ENCODE measurements at regions not wholly inside any gene's neighbourhood (a gene's known extent, or its start where the extent isn't known, plus 50 kb on each side); places are given as distances from the start of the nearest gene placed in this dataset.
"Not testable (repeated sequence)": the region's sequence is repeated elsewhere in the genome, so short reads cannot be mapped to it uniquely, and the experiment has no call there.

DNA sequence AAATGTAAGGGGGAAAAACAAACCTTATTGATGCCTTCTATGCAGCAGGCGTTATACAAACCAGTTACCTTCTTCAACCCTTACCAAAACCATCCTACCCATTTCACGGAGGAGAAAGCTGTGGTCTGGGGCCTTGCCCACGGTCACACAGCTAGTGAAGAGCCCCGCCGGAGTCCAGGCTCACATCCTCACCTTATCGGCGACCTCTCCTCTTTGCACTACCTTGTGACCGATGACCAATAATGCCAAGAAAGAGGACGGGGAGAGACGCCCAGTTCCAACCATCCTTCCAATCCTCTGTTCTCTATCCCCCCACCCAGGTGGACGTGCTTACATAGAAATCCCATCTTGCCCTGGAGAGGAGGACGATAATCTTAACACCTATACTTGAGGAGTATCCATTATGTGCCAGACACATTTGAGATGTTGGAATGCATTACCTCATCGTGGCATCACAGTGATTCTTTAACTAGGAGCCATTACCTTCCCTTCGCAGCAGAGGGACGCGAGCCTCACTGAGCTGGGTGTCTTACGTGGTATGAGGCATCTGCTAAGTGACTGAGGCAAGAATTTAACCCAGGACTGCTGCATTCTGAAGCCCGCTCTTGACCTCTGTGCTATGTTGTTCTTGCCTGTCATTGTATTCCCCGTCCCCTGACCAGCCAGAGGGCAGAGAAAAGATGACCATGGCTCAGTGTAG, 253.7 kb upstream of the B3GAT1 start:
- DNase-seq (ENCODE audit: low read depth in 2 of 2), result no peak

DNA sequence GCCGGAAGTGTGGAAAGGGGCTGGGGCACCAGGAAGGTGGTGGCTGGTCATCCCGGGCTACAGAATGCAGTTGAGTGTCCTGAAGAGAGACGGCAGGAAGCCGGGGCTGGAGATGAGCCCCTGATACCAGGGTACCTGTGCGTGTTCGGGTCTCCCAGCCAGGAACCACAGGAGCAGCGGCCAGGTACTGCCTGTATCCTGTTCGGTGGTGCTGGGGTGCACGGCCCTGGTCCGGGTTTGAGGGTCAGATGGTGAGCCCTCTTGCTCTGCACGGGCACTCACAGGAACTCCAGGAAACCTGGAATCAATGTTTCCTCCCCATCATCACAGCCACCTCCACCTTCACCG, 253.1 kb upstream of the B3GAT1 start:
- no peak for DNase-seq (ENCODE audit: low read depth in 2 of 2)

DNA sequence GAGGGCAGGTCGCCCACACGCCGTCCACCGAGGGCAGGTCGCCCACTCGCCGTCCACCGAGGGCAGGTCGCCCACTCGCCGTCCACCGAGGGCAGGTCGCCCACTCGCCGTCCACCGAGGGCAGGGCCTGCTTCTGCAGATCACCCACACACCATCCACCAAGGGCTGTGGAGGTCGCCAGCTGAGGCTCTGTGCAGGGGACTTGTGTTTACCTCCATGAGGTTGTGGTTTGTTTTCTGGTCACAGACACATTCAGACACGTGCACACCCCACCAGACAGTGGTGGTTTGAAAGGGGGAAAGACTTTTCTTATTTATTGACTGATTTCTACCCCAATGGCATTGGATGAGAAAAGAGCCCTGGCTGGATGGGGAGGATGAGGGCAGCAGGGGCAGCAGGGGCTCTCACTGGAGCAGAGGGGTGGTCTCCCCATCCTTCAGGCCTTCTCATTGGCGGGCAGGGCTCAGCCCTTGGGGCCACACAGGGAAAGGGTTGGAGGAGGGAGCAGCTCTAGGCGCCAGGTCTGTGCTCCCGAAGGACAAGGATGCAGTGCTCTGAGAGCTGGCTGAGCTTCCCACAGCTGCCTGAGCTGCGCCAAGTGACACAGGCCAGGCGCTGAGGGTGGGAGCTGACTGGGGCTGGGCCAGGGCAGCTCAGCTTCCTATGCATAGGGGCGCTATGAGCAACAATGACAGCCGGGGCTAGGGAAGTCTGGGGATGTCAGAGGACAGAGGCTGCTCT, 252.6 kb upstream of the B3GAT1 start:
- DNase-seq (ENCODE audit: low read depth in 2 of 2), result no peak

DNA sequence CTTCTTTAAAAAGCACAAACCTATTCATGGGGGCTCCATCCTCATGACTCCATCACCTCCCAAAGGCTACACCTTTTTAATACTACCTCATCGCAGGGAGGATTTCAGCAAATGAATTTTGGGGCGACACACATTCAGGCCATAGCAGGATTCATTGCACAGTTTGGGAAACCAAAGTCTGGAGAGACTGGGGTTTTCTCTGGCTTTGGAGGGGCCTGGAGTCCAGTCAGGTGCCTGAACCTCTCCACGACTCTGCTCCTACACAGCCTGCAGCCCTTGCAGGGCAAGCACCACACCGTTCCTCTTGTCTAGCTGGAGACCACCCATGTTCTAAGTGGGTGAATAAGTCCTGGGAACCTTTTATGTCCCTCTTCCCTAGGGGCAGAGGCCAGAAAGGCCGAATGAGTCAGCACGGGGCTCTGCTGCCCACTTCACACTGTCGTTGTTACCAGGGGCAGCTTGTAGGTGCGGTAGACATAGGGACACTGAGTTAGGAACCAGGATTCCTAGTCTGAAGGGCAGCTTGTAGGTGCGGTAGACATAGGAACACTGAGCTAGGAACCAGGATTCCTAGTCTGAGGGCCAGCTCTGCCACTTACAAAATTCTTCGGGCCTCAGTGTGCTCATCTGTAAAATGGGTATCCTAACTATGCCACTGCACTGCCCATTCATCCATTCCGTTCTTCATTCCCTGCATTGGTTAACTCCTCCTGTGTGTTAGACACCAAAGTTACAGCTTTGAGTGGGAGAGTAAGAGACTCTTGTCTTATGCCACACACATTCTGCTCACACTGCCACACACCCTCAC, 251.7 kb upstream of the B3GAT1 start:
- DNase-seq (ENCODE audit: low read depth in 2 of 2), result no peak

DNA sequence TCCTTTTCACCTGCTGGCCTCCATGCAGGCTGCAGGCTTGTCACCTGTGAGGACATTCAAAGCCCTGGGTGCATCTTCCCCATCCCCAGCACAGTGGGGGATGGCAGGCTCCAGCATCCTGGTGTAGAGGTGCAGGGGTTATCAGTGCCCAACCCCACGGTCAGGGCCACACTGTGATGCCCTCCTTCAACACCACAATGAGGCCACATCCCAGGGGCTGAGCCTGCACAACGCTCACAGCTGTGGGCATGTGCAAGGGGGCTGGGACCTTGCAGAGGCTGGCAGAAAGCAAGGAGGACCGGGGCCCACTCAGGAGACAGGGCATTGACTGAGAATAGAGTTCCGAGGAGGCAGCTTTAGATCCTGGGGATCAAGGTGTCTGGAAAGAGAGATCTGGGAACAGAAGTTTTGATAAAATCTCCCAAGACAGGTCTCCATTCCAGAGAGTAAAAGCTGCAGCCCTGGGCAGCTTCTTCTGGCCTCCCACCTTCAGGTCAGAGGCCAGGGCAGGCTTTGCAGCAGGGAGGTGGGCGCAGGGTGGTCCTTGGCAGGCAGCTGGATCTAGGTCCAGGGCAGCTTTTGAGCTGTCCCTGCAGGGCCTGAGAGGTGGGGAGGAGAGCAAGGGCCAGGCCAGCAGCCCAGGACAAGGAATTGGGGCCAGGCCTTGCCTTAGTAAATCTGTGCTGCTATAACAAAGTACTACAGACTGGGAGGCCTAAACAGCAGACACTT, 250.8 kb upstream of the B3GAT1 start:
- no peak for DNase-seq (ENCODE audit: low read depth in 2 of 2)

DNA sequence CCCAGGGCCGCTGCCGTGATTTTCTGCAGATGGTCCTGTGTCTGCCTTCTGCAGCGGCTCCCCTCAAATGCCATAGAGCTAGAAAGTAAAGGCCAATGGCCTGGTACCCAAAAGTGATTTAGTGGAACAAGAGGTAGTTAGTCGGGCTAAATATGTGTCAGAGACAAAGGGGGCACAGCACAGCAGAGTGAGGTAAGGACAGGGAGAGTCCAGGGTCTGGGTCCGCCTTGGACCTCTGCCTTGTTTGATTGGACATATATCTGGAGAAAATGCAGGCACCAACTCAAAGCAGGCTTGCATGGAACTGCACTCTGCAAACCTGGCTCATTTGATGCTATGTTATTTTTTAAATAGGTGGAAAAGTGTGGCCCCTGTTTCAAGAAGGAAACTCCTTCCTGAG, 249.6 kb upstream of the B3GAT1 start:
- no peak for DNase-seq (ENCODE audit: low read depth in 2 of 2)

DNA sequence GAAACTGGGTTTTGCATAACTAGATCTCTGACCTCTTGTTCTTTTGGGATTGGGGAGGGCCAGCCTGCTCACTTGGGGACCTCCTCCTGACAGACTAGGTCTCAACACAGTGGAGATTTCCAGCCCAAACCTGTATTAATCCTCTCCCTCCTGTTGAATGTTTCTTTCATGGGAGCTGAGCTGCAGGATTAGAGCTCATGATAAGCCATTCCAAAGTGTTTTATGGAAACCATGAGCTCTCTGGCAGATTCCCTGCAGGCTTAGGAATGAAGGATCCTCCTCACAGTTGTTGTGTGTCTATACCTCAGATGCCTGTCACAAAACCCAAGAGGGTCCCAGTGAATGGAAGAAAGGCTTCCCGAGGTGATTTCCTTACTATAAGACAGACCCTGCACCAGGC, 248.4 kb upstream of the B3GAT1 start:
- DNase-seq (ENCODE audit: low read depth in 2 of 2), result no peak

DNA sequence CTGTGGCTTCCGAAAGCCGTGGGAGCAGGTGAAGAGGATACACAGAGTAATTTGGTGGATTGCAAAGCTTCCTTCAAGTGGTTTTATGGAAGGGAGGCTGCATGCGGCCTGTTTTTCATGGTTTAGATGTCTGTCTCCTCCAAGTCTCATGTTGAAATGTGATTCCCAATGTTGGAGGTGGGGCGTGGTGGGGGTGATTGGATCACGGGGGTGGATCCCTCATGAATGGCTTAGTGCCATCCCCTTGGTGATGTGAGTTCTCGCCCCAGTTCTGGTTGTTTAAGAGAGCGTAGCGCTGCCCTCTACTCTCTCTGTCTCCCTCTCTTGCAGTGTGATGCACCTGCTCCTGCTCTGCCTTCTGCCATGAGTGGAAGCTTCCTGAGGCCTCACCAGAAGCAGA, 247.8 kb upstream of the B3GAT1 start:
- DNase-seq (ENCODE audit: low read depth in 2 of 2), result no peak

DNA sequence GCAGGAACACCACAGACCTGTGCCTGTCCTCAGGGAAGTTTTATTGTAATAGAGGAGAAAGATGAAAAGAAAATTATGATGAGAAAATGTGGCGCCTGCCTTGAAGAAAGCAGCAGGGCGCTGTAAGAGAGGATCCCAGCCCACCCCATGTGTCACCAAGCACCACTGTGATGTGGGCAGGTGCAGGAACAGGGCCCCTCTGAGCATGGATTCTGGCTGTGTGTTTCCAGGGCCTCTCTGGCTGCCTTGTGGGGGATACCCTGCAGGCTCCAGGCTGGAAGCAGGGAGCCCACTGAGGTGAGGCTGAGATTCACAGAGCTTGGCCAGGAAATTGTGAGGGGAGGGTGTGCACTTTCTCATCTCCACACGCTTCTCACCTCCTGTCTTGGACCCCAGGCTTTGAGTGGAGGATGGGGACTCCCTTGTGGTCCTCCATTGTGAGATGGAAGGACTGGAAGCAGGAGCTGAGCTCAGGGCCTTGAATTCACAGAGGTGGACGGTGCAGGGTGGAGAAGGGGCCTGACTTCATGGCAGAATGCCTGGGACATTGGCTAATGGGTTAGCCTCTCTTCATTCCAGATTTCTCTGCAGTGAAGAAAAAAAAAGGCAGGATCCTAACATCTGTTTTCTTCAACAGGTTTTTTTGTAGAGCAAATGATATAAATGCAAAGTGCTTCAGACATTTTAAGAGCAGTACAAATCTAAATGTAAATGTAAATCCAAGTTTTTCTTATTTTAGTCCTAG, 246.6 kb upstream of the B3GAT1 start:
- no peak for DNase-seq (ENCODE audit: low read depth in 2 of 2)

DNA sequence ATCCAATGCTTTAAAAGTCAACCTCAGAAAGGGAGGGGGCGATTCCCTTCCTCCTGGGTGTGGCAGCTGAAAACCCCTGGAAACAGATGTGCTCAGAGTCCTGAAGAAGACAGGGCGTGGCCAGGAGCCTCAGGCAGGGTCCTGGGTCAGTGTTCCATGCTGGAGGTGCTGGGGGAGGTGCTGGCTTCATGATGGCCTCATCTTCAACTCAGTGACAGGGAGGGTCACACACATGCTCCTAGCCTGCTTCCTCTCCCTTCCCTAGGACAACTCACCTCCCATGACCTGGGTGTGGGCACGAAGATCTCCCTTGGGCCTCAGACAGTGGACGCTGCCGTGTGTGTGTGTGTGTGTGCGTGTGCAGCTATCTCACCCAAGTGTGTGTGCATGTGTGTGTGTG, 245.6 kb upstream of the B3GAT1 start:
- no peak for DNase-seq (ENCODE audit: low read depth in 2 of 2)

DNA sequence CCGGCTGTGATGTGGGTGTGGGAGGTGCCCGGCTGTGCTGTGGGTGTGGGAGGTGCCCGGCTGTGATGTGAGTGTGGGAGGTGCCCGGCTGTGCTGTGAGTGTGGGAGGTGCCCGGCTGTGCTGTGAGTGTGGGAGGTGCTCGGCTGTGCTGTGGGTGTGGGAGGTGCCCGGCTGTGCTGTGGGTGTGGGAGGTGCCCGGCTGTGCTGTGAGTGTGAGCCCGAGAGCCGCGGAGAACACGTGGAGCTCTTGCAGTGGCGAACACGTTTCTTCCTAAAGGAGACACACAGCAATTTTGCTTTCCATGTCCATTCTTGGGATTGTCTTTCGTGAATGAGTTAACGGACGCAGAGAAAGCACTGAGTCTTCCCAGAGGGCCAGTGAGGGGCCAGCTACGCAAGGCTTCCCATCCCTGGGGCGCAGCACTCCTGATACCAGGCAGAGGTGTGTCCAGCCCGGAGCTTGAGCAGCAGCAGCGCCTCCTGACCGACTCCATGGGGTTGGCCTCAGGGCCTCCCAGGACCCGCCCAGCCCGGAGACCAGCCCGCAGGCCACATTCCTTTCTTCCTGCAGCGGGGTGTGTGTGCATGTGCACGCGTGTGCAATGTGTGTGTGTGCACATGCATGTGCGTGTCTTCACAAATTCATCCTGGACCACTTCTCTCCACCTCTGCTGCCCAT, 245.0 kb upstream of the B3GAT1 start:
- DNase-seq (ENCODE audit: low read depth in 2 of 2), result no peak

DNA sequence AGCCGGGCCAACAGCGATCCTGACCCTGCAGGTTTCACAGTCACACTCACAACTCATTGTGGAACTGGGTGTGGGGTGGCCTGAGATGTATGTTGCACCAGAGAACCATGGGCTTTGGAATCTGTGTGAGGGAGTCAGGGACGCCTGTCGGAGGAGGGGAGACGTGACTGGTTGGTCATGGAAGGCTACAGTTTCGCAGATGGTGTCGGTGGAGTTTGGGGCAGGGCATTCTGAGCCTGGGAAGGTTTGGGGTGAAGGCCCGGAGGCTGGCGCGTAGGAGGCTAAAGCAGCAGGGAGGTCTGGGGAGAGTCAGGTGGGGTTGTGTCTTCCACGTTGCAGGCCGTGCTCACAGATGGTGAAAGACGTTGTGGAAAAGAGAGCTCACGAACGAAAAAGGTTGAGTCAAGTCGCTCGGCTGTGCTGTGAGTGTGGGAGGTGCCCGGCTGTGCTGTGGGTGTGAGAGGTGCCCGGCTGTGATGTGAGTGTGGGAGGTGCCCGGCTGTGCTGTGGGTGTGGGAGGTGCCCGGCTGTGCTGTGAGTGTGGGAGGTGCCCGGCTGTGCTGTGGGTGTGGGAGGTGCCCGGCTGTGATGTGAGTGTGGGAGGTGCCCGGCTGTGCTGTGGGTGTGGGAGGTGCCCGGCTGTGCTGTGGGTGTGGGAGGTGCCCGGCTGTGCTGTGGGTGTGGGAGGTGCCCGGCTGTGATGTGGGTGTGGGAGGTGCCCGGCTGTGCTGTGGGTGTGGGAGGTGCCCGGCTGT, 244.2 kb upstream of the B3GAT1 start:
- DNase-seq (ENCODE audit: low read depth in 2 of 2), result not testable (repeated sequence)

DNA sequence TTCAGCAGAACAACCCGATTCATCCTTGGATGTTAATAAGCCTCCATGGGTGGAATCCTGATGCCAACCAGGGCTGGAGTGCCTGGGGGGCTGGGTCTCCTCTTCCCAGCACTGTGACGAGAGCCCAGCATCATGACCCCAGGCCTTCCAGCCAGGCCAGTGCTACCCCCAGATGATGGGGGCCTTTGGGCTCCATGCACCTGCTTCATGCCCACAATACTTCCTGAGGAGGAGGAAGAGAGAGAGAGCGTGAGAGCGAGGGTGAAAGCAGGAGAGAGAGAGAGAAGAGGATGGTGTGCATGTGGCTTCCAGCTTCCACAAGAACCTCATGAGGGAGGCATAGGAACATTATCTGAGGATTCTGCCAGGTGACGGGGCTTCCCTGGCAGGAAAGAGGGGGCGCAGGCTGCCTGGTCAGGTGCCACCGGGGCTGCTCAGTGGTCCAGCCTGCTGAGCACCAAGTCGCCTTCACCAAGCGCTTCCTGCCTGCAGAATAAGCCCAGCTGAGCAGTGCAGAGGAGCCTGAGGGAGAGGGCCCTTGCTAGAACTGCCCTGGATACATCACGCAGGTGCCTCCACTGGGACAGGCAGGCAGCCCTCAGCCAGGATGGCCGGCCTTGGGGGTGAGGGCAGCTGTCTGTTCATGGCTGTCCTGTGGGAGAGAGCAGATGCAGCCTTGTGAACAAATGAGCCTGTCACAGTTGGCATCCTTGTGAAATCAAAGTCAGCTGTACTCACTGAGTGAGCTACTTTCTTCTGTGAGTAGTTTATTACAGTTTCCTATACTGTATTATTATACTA, 243.3 kb upstream of the B3GAT1 start:
- no peak for DNase-seq (ENCODE audit: low read depth in 2 of 2)

DNA sequence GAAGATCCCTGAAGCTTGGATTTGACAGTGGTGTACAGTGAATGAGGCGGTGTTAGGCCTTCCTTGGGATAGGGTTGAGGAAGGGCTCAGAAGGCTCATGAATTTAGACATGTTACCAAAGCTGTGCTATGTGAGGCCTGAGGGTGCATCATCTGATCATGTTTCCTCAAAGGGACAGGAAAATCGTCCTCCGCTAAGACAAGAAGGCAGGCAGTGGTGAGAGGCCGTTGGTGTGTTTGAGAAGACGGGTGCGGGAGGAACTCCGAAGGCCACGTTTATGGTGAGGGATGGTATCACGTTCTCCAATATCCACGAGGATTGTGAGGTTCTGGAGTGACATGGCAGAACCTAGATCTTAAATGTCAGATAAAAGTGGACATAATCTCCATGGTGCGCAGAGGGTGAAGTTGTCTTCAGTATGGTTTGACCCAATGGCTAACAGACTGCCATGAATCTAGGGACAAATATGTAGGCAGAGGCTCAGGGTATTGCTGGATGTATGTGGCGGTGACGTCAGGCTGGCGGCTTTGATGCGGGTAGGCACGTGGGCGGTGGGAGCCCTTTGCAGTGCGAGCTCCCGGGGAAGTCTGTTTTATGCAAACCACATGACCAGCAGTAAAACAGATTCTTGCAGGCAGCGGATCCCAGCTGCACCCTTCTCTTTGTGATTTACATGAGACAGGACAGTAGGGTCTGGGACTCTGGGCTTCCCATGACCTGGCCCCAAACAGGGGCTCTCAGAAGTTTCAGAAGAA, 242.3 kb upstream of the B3GAT1 start:
- DNase-seq (ENCODE audit: low read depth in 2 of 2), result no peak

DNA sequence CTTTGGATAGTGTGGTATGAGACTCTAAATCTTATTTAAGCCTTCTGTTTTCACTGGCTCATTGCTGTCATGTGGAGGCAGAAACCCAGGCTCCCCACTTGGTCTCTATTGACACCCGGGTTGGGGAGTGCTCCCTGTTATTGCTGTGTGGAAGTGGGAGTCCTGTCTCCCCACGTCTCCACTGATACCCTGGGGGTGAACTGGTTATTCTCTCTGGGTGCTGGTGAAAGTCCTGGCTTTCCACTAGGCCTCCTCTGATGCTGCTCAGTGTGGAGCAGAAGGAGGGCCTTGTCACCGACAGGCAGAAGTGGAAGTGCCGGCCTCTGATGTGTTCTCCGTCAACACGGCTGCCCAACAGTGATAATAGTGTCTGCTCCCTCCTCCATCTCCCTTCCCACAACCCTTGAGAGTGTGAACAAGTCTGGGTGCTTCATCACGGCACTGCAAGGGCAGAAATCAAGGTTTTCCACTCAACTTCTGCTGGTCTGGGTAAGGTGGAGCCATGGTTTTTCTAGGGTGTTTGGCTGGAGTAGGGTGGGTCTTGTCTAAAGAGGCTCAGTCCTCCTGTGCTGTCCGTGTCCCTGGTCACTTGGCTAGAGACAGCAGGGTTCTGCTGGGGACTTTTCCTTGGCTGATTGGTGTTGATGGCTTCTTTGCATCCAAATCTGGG, 240.7 kb upstream of the B3GAT1 start:
- DNase-seq (ENCODE audit: low read depth in 2 of 2), result no peak

DNA sequence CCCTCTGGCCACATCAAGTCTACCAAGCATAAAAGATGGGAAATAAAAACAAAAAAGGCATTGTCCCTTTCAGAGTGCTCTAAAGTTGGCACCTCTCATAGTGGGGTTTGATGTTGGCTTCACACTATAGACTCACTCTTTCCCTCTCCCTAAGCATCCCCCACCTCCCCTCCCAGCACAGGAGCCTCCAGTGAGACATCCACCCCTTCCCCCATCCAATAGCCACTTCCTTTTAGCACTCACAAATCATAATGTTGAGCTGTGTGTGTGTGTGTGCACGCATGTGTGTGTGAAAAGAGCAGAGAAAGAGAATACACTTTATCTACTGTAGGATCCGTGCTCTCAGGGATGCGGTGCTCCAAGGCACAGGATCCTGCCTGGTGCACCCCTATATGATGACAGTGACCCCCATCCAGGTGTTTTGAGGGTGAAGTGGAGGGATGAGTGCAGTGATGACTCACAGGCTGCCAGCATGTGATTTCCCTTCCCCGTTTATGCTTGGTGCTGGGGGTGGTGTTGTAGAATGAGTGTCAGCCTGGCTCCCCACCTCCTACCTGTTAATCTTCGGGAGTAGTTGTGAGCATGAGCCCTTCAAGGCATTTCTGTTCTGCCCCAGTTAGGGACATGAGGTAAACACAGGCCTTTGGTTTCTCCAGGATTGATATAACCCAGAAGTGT, 235.2 kb upstream of the B3GAT1 start:
- no peak for DNase-seq (ENCODE audit: low read depth in 2 of 2)

DNA sequence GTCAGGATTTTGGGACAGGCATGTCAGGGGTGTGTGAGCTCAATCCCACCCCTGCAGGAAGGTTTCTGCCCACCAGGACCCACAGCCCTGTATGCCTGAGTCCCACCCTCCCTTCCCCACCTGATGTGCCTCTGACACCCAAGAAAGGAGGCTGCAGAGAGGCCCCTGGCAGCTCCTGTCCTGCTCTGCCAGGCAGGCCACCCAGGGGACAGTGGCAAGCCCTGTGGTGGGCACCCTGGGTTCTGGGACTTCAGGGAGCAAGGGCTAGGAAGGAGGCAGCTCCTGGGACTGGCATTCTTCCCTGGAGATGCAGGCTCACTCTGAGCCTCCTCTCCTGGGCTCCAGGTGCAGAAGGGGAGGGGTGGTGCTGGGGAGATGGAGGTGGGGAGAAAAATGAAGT, 234.5 kb upstream of the B3GAT1 start:
- DNase-seq (ENCODE audit: low read depth in 2 of 2), result no peak
